Fibroblast of pulmonary artery (primary cell): ENCODE measurements at regions not wholly inside any gene's neighbourhood (a gene's known extent, or its start where the extent isn't known, plus 50 kb on each side); places are given as distances from the start of the nearest gene placed in this dataset.

Experiments
- DNase-seq: peaks from one replicate; pipeline ENCODE4 v3.0.0-alpha.2; 2010; ENCODE audit warnings: low read depth
- H3K4me3 ChIP-seq: replicated peaks from 2 replicates; pipeline ENCODE4 v1.5.1; 2011; ENCODE audit warnings: low read depth, mild to moderate bottlenecking, control low read depth, low read length, moderate library complexity
- CTCF ChIP-seq: IDR thresholded peaks from 2 replicates; pipeline ENCODE4 v1.5.1; 2011; ENCODE audit warnings: mild to moderate bottlenecking, control low read depth, low read length, inconsistent platforms; ENCODE audit errors: missing control alignments

- DNase-seq = no peak
- TF ChIP-seq CTCF = no peak
- H3K4me3 ChIP-seq = no peak overlapping the region
Measured at GRCh38 chr5:174552428-174552827, 172.0 kb upstream of the MSX2 start.

DNA sequence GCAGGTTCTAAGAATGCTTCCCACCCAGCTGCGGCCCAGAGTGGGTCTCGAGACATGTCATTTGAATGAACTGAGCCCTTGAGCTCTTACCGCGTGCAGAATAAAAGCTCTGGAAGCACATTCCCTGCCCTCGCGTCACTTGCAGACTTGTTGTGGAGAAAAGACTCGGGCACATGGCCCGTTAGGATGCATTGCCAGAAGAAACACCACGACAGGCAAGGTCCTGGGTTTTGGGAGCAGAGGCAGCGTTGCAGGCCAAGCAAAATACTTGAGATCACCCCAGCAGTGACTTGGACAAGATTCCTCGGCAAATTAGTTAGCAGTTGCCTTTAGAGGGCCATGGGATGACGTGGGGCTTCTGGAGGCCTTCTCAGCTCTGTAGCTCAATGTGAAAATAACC, 170.8 kb upstream of the MSX2 start:
- H3K4me3 ChIP-seq = no peak overlapping the region
- DNase-seq = no peak
- TF ChIP-seq CTCF = no peak

DNA sequence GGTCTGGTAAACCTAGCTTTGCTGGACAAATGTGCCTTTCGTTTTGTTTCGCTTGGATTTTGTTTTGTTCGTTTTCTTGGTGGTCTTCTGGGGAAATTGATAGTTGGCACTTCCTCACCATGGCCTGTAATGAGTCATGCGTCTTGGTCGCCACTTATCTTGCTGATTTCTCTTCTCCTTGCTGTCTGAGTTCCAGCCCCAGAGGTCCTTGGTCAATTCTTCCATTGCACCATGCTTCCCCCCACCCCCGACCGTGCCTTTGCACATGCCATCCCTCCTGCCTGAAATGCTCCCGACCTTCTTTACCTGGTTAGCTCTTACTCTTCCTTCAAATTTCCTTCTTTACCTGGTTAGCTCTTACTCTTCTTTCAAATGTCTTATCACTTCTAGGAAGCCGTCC, 168.7 kb upstream of the MSX2 start:
- DNase-seq = no peak
- TF ChIP-seq CTCF = no peak
- no peak overlapping the region for H3K4me3 ChIP-seq

DNA sequence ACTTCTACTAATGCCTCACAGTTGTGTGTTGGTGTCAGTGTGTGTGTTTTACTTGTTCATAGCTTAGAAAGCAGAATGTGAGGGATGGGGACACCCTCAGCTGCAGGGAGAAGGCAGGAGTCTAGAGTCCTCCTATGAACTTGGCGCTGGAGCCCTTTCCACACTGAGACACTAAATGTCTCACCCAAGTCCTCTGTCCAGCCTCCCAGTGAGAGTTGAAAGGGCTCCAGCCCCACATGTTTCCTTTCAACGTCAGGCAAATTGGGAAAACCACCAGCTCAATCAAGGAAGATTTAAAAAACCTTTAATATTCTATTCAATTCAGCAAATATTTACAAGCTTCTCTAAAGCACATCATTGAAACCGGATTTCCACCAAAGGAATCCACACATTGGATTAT, 167.6 kb upstream of the MSX2 start:
- DNase-seq = no peak
- TF ChIP-seq CTCF = no peak
- no peak overlapping the region for H3K4me3 ChIP-seq

DNA sequence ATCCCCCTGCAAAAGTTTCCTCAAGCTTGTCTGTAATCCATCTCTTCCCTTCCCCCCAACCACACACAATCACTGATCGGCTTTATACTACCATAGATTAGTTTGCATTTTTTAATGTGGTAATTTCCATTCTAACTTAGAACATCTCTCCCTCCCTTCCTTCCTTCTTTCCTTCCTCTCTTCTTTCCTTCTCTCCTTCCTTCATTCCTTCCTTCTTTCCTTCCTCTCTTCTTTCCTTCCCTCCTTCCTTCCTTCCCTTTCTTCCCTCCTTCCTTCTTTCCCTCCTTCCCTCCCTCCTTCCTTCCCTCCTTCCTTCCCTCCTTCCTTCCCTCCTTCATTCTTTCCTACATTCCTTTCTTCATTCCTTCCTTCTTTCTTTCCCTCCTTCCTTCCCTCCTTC, 166.2 kb upstream of the MSX2 start:
- no peak for DNase-seq
- H3K4me3 ChIP-seq = no peak overlapping the region
- no peak for TF ChIP-seq CTCF

DNA sequence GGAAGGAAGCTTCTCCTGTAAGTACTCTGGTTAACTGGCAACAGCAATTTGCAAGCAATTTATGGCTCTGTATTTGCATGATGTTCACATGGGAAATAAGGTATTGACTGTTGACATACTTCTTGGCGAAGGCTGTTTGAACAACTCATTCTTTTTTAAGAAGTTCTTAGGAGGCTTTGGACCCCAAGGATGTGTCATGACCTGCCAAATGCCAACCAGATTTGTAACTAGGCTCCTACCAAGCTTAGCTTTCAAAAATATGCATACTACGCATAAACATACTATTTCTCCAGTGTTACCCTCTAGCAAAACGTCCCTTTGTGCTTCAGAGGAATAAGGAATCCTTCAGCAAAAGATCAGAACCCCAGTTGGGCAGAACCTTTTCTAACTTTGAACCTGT, 165.2 kb upstream of the MSX2 start:
- no peak for TF ChIP-seq CTCF
- no peak for DNase-seq
- no peak overlapping the region for H3K4me3 ChIP-seq

DNA sequence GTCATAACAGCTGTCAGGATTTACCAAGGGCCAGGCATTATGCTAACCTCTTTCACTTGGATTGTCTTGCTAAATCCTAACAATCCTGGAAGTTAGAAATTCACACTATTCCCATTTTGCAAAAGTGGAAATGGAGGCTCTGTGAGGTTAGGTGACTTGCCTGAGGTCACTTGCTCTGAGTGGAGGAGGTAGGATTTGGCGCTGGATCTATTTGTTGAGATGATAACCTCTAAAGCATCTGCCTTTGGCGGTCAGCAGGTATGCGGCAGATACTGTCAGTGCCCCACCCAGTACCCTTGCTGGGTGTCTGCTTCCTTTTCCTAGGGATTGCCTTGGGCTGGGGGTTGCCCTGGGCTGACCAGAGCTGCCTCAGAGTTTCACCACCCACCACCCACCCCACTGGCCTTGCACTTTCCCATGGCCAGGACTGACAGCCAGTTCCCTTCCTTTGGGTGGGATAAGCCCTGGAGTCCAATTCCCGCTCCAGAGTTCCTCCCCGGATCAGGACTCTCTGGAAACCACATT, 164.8 kb upstream of the MSX2 start:
- H3K4me3 ChIP-seq = no peak overlapping the region
- TF ChIP-seq CTCF = no peak
- DNase-seq = no peak
